ENCODE measurements at regions not wholly inside any gene's neighbourhood (a gene's known extent, or its start where the extent isn't known, plus 50 kb on each side); places are given as distances from the start of the nearest gene placed in this dataset.

GRCh38 chr14:40842816-40843215 lies 763.9 kb upstream of the LRFN5 start:
- no peak overlapping the region for H2BK20ac ChIP-seq (ENCODE audit: low read depth, low read length, poor library complexity, severe bottlenecking)
- H3K14ac ChIP-seq (ENCODE audit: insufficient read depth, low read length), result no peak overlapping the region
- no peak for TF ChIP-seq CTCF (conservative IDR thresholded peaks at IDR 0.05)
- no peak overlapping the region for H3K9ac ChIP-seq (ENCODE audit: extremely low read depth, insufficient read length, low read length)
- no peaks in the 10 kb centered on the region for H3K79me1 ChIP-seq (ENCODE audit: insufficient read depth, low read depth, low read length, poor library complexity, severe bottlenecking)
- no peaks in the 10 kb centered on the region for H3K23me2 ChIP-seq (ENCODE audit: insufficient read length, low read depth, low read length, poor library complexity, severe bottlenecking)
- no peak overlapping the region for H2BK120ac ChIP-seq (ENCODE audit: low read depth, low read length, poor library complexity, severe bottlenecking)
- no peak overlapping the region for H3K4ac ChIP-seq (ENCODE audit: low read depth, low read length)
- H3K23ac ChIP-seq (ENCODE audit: insufficient read length, low read depth, low read length), result no peak overlapping the region
- Mint-ChIP-seq H3K9me3 (no peaks in the 10 kb centered on the region), H3K36me3 (ENCODE audit: insufficient read depth in 1 of 3, low read depth in 3 of 3) (no peaks in the 10 kb centered on the region), H3K4me1 (peaks cover 0 to 3% of the 10 kb centered on the region in 2 experiments; a peak in 2 of 4 replicates), H3K27ac (no peak overlapping the region), H3K4me3 (no peak overlapping the region), H3K27me3 (ENCODE audit: low read depth) (no peaks in the 10 kb centered on the region)
- no peak overlapping the region for H3T11ph ChIP-seq (ENCODE audit: low read length)
- no peak for DNase-seq
- H3K27me3 ChIP-seq (ENCODE audit: insufficient read depth, low read length), result no peaks in the 10 kb centered on the region
- H2BK12ac ChIP-seq (ENCODE audit: insufficient read length, low read depth, low read length), result no peak overlapping the region
- H3K4me1 ChIP-seq (ENCODE audit: insufficient read depth, low read length), result no peaks in the 10 kb centered on the region
- H3K27ac ChIP-seq (ENCODE audit: insufficient read length, low read depth, low read length), result no peak overlapping the region
- H4K8ac ChIP-seq (replicated peaks; ENCODE audit: insufficient read length, low read depth, low read length), result no peak overlapping the region
- H4K91ac ChIP-seq (ENCODE audit: insufficient read length, low read depth, low read length), result no peak overlapping the region
- no peak overlapping the region for H3K18ac ChIP-seq (ENCODE audit: insufficient read length, low read depth, low read length)
- no peak overlapping the region for H3K4me2 ChIP-seq (ENCODE audit: insufficient read depth, insufficient read length, low read length)
- H2BK5ac ChIP-seq (ENCODE audit: insufficient read length, low read length), result no peak overlapping the region
- H2AK5ac ChIP-seq (ENCODE audit: insufficient read length, low read length), result no peak overlapping the region
- no peak overlapping the region for H4K5ac ChIP-seq (ENCODE audit: insufficient read length, low read depth, low read length)
- no peaks in the 10 kb centered on the region for H3K9me3 ChIP-seq (ENCODE audit: control insufficient read depth, low read depth, low read length)
- no peak overlapping the region for H3K56ac ChIP-seq (ENCODE audit: insufficient read length, low read depth, low read length)
- no peak overlapping the region for H2AFZ ChIP-seq (ENCODE audit: low read length)
- H2BK15ac ChIP-seq (ENCODE audit: low read depth, low read length), result no peak overlapping the region
- H3K79me2 ChIP-seq (ENCODE audit: insufficient read depth, low read length), result no peaks in the 10 kb centered on the region
- no peaks in the 10 kb centered on the region for H4K20me1 ChIP-seq (ENCODE audit: control insufficient read depth, insufficient read depth, insufficient read length)
